ENCODE measurements at regions not wholly inside any gene's neighbourhood (a gene's known extent, or its start where the extent isn't known, plus 50 kb on each side); places are given as distances from the start of the nearest gene placed in this dataset.

DNA sequence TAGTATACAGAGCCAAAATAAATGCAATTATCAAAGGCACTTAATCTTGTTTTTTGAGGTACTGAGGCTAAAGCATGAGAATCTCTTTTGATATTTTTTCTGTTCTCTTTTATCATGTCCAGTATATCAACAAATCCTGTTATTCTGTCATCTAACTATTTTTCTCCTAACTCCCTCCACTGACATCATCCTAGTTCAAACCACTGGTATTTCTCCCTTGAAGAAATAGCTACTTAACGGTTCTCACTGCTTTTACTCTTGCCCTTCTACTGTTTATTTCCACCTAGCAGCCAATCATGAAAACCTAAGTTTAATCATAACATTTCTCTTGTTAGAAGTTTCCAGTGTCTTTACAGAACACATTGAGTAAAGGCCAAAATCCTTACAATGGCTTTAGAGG, 317.6 kb downstream of the GPD2 start:
- Histone ChIP-seq H3K79me2 (replicated peaks; ENCODE audit: insufficient read depth, low read length) (no peaks in the 10 kb centered on the region), H3K9me2 (ENCODE audit: insufficient read depth, low read length) (no peaks in the 10 kb centered on the region), H3F3A (ENCODE audit: insufficient read depth, low read length, poor library complexity, severe bottlenecking) (no peaks in the 10 kb centered on the region), H3K36me3 (ENCODE audit: insufficient read depth, low read length) (no peaks in the 10 kb centered on the region), H3K9me3 (ENCODE audit: low read length) (no peaks in the 10 kb centered on the region), H3K4me2 (ENCODE audit: low read length) (no peak overlapping the region), H3K27me3 (ENCODE audit: insufficient read depth, low read depth, low read length) (no peaks in the 10 kb centered on the region), H3K9ac (ENCODE audit: low read length) (no peak overlapping the region), H3K27ac (ENCODE audit: low read length) (no peak overlapping the region), H3K4me3 (ENCODE audit: low read length) (no peak overlapping the region), H4K20me1 (ENCODE audit: insufficient read depth) (no peaks in the 10 kb centered on the region), H2AFZ (ENCODE audit: low read depth, low read length) (no peak overlapping the region)
- TF ChIP-seq SMC3 (conservative IDR thresholded peaks at IDR 0.05; ENCODE audit: poor library complexity) (no peak), RAD21 (conservative IDR thresholded peaks at IDR 0.05) (no peak), MXI1 (conservative IDR thresholded peaks at IDR 0.05; ENCODE audit: poor library complexity, severe bottlenecking) (no peak), EZH2 (IDR thresholded peaks at IDR 0.05; ENCODE audit: borderline replicate concordance, insufficient read depth, low read length, poor library complexity, severe bottlenecking) (no peak), TAF1 (IDR thresholded peaks at IDR 0.05; ENCODE audit: low read depth) (no peak), POLR2AphosphoS5 (IDR thresholded peaks at IDR 0.05) (no peak), EP300 (conservative IDR thresholded peaks at IDR 0.05; ENCODE audit: poor library complexity, severe bottlenecking) (no peak)
- TF ChIP-seq, protein P1, sequence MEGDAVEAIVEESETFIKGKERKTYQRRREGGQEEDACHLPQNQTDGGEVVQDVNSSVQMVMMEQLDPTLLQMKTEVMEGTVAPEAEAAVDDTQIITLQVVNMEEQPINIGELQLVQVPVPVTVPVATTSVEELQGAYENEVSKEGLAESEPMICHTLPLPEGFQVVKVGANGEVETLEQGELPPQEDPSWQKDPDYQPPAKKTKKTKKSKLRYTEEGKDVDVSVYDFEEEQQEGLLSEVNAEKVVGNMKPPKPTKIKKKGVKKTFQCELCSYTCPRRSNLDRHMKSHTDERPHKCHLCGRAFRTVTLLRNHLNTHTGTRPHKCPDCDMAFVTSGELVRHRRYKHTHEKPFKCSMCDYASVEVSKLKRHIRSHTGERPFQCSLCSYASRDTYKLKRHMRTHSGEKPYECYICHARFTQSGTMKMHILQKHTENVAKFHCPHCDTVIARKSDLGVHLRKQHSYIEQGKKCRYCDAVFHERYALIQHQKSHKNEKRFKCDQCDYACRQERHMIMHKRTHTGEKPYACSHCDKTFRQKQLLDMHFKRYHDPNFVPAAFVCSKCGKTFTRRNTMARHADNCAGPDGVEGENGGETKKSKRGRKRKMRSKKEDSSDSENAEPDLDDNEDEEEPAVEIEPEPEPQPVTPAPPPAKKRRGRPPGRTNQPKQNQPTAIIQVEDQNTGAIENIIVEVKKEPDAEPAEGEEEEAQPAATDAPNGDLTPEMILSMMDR (IDR thresholded peaks at IDR 0.05; ENCODE audit: poor library complexity, severe bottlenecking), result no peak
- TF ChIP-seq, protein P2, sequence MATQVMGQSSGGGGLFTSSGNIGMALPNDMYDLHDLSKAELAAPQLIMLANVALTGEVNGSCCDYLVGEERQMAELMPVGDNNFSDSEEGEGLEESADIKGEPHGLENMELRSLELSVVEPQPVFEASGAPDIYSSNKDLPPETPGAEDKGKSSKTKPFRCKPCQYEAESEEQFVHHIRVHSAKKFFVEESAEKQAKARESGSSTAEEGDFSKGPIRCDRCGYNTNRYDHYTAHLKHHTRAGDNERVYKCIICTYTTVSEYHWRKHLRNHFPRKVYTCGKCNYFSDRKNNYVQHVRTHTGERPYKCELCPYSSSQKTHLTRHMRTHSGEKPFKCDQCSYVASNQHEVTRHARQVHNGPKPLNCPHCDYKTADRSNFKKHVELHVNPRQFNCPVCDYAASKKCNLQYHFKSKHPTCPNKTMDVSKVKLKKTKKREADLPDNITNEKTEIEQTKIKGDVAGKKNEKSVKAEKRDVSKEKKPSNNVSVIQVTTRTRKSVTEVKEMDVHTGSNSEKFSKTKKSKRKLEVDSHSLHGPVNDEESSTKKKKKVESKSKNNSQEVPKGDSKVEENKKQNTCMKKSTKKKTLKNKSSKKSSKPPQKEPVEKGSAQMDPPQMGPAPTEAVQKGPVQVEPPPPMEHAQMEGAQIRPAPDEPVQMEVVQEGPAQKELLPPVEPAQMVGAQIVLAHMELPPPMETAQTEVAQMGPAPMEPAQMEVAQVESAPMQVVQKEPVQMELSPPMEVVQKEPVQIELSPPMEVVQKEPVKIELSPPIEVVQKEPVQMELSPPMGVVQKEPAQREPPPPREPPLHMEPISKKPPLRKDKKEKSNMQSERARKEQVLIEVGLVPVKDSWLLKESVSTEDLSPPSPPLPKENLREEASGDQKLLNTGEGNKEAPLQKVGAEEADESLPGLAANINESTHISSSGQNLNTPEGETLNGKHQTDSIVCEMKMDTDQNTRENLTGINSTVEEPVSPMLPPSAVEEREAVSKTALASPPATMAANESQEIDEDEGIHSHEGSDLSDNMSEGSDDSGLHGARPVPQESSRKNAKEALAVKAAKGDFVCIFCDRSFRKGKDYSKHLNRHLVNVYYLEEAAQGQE (IDR thresholded peaks at IDR 0.05; ENCODE audit: borderline replicate concordance), result no peak

DNA sequence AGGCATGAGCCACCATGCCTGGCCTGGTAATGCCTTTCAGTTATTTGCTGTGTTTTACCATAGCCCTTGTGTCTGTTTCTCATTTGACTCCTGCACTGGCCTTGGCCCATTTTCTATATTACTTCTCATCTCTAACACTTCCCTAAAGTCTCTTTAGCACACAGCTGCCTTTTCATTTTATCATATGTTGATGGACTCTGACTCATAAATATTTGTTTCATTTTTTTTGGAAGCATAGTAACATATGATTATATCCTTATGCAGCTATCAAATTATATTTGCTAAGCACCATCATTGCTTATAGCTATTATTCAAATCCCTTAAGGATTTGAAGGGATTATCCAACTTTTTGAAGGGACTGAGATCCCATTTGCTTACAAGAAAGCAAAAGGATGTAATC, 320.3 kb downstream of the GPD2 start:
- no peak overlapping the region for H2AFZ ChIP-seq (ENCODE audit: low read depth, low read length)
- H3K27me3 ChIP-seq (ENCODE audit: insufficient read depth, low read depth, low read length), result no peaks in the 10 kb centered on the region

More for the DNA sequence above, 320.3 kb downstream of the GPD2 start:
- Histone ChIP-seq H3K79me2 (replicated peaks; ENCODE audit: insufficient read depth, low read length) (no peaks in the 10 kb centered on the region), H3K9ac (ENCODE audit: low read length) (no peak overlapping the region), H3K4me2 (ENCODE audit: low read length) (no peak overlapping the region), H3K9me3 (ENCODE audit: low read length) (no peaks in the 10 kb centered on the region), H3K9me2 (ENCODE audit: insufficient read depth, low read length) (no peaks in the 10 kb centered on the region), H3F3A (ENCODE audit: insufficient read depth, low read length, poor library complexity, severe bottlenecking) (no peaks in the 10 kb centered on the region), H4K20me1 (ENCODE audit: insufficient read depth) (no peaks in the 10 kb centered on the region), H3K27ac (ENCODE audit: low read length) (no peak overlapping the region), H3K4me3 (ENCODE audit: low read length) (no peak overlapping the region), H3K36me3 (ENCODE audit: insufficient read depth, low read length) (no peaks in the 10 kb centered on the region)
- TF ChIP-seq EP300 (conservative IDR thresholded peaks at IDR 0.05; ENCODE audit: poor library complexity, severe bottlenecking), result no peak
- no peak for TF ChIP-seq EZH2 (IDR thresholded peaks at IDR 0.05; ENCODE audit: borderline replicate concordance, insufficient read depth, low read length, poor library complexity, severe bottlenecking)
- no peak for TF ChIP-seq RAD21 (conservative IDR thresholded peaks at IDR 0.05)
- TF ChIP-seq MXI1 (conservative IDR thresholded peaks at IDR 0.05; ENCODE audit: poor library complexity, severe bottlenecking), result no peak
- TF ChIP-seq, protein P1 (IDR thresholded peaks at IDR 0.05; ENCODE audit: poor library complexity, severe bottlenecking), result no peak
